Esophagus muscularis mucosa (tissue), 3 donors: ENCODE measurements at regions not wholly inside any gene's neighbourhood (a gene's known extent, or its start where the extent isn't known, plus 50 kb on each side); places are given as distances from the start of the nearest gene placed in this dataset.

Experiments
- CTCF ChIP-seq, 3 experiments: fragments of 200-600 bp in 2 of 3; fragments of 450-650 bp in 1 of 3; sonication (generic) in 2 of 3; IDR thresholded peaks; one replicate each; pipeline ENCODE4 v1.5.1; 2017 to 2019; ENCODE audit warnings: antibody characterized with exemption in 3 of 3, mild to moderate bottlenecking in 2 of 3, moderate library complexity in 1 of 3
- POLR2A ChIP-seq: fragments of 450-650 bp; IDR thresholded peaks from one replicate; pipeline ENCODE4 v1.6.1; 2017; ENCODE audit warnings: antibody characterized with exemption, moderate library complexity, mild to moderate bottlenecking, low read depth

DNA sequence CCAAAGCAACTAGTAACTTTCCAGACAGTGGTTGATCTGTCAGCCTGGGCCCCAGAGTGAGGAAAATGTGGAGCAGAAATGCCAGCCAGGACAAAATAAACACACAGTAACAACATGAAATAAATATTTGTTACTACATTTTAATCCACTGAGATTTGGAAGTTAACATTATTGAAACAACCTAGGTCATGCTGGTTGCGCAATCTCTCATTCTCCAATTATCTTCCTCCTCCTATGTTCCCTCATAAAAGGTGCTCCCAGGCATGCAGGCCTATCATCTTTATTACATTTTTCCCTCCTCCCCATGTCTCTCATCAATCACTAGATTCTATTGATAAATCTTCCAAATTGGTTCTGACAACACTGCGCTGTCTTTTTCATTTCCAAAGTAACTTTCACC is 363.1 kb downstream of the HINT1 start:
- TF ChIP-seq CTCF (IDR thresholded peaks at IDR 0.05) (no peak), POLR2A (no peak)
